ENCODE measurements at regions not wholly inside any gene's neighbourhood (a gene's known extent, or its start where the extent isn't known, plus 50 kb on each side); places are given as distances from the start of the nearest gene placed in this dataset.
"Not testable (repeated sequence)": the region's sequence is repeated elsewhere in the genome, so short reads cannot be mapped to it uniquely, and the experiment has no call there.

- DNase-seq; H3K27ac ChIP-seq; H3K9me3 ChIP-seq; H3K36me3 ChIP-seq; H3K27me3 ChIP-seq; intact Hi-C loops (cut with DNase I); H3K4me1 ChIP-seq: not testable (repeated sequence)
- no CpG with 5 or more reads among the region's 35 CpGs for WGBS, 2 donors
- peak overlapping the region in 2 of 4 donors; percentile 19 to 48 for H3K4me3 ChIP-seq
Measured at GRCh38 chr1:143424491-143425032, 547.2 kb downstream of the FAM72C start.

DNA sequence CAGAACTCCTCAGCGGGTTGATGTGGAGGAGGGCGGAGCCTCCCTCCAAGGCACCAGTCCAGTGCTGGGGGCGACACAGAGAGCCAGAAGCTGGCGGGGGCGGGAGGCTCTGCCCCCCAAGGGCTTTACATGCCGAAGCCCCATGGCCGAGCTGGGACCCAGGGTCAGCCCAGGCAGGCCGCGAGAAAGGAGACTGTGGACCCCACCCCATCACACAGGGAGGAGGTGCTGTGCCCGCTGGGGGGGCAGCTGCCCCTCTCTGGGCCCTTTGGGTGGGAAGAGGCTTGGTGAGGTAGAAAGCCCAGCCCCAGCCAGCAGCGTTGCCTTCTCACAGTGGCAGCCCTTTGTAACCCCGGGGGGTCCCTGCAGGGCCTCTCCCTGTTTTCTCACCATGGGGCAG is 548.0 kb downstream of the FAM72C start:
- H3K36me3 ChIP-seq; DNase-seq; H3K27me3 ChIP-seq; H3K9me3 ChIP-seq; H3K27ac ChIP-seq; intact Hi-C loops (cut with DNase I); H3K4me1 ChIP-seq: not testable (repeated sequence)
- peak overlapping the region in 2 of 4 donors; percentile 28 to 34 for H3K4me3 ChIP-seq
- no CpG with 5 or more reads among the region's 12 CpGs for WGBS, 2 donors

DNA sequence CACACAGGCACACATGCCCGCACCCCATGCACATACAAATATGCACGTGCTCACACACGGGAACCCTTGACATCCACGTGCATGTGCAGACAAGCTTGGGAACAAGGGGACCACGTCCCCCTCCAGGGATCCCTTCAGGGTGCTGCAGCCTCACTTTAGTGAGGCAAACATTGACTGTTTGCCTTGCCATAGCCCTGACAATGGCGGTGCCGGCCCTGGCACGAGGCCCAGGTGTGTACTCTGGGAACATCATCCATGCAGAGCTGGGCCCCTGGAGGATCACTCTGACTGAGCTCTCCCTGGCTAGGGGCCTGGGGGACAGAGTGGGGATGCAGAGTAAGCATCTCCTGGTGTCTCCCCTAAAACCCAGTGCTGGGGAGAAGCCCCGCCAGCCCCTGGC is 550.5 kb downstream of the FAM72C start:
- DNase-seq; H3K9me3 ChIP-seq; H3K27ac ChIP-seq; H3K4me1 ChIP-seq; H3K27me3 ChIP-seq; H3K36me3 ChIP-seq; H3K4me3 ChIP-seq; intact Hi-C loops (cut with DNase I): not testable (repeated sequence)
- WGBS, 2 donors = no CpG with 5 or more reads among the region's 9 CpGs
